ENCODE measurements at regions not wholly inside any gene's neighbourhood (a gene's known extent, or its start where the extent isn't known, plus 50 kb on each side); places are given as distances from the start of the nearest gene placed in this dataset.
A peak's percentile ranks its signal among the peaks of the same experiment; 100 is the strongest.

GRCh38 chr7:10257438-10257837 lies 716.2 kb upstream of the PHF14 start:
- H3K36me3 ChIP-seq (ENCODE audit: control insufficient read depth, insufficient read depth, low read length) = no peaks in the 10 kb centered on the region
- no peaks in the 10 kb centered on the region for H3K79me1 ChIP-seq (ENCODE audit: low read length)
- no peak for DNase-seq
- WGBS (ENCODE audit: extremely low coverage, insufficient coverage, low lambda C conversion rate) = no CpG with 5 or more reads among the region's 5 CpGs
- H3K4ac ChIP-seq (ENCODE audit: low read depth, low read length) = no peak overlapping the region
- no peaks in the 10 kb centered on the region for H3K4me1 ChIP-seq (ENCODE audit: control insufficient read depth, low read depth, low read length)
- H2BK5ac ChIP-seq (ENCODE audit: low read length) = no peak overlapping the region
- H2AK5ac ChIP-seq (ENCODE audit: low read length) = no peak overlapping the region
- H3K4me2 ChIP-seq (ENCODE audit: low read length) = no peak overlapping the region
- H2BK120ac ChIP-seq (ENCODE audit: low read depth, low read length) = no peak overlapping the region
- no peaks in the 10 kb centered on the region for H3K27me3 ChIP-seq (ENCODE audit: insufficient read depth, low read length, poor library complexity)
- H3K4me3 ChIP-seq (ENCODE audit: low read length) = no peak overlapping the region
- H3K56ac ChIP-seq (ENCODE audit: low read length) = no peak overlapping the region
- no peak overlapping the region for H3K9ac ChIP-seq (ENCODE audit: low read length)
- H3K18ac ChIP-seq (ENCODE audit: low read length) = no peak overlapping the region
- H3K79me2 ChIP-seq (ENCODE audit: control insufficient read depth, insufficient read depth, low read length) = no peaks in the 10 kb centered on the region
- H4K8ac ChIP-seq (ENCODE audit: low read depth, low read length) = no peak overlapping the region
- H3K27ac ChIP-seq (ENCODE audit: low read depth, low read length) = no peak overlapping the region
- no peak overlapping the region for H3K23ac ChIP-seq (ENCODE audit: low read length)
- H4K5ac ChIP-seq (ENCODE audit: low read length) = no peak overlapping the region
- H2BK15ac ChIP-seq (replicated peaks; ENCODE audit: low read depth) = no peak overlapping the region

- Histone ChIP-seq H3K27ac (ENCODE audit: low read depth, low read length) (no peak overlapping the region), H3K4me3 (ENCODE audit: low read length) (no peak overlapping the region), H3K27me3 (ENCODE audit: insufficient read depth, low read length, poor library complexity) (no peaks in the 10 kb centered on the region), H3K23ac (ENCODE audit: low read length) (no peak overlapping the region), H2BK15ac (replicated peaks; ENCODE audit: low read depth) (no peak overlapping the region), H2BK120ac (ENCODE audit: low read depth, low read length) (no peak overlapping the region), H3K36me3 (ENCODE audit: control insufficient read depth, insufficient read depth, low read length) (no peaks in the 10 kb centered on the region), H3K79me1 (ENCODE audit: low read length) (no peaks in the 10 kb centered on the region), H4K5ac (ENCODE audit: low read length) (no peak overlapping the region), H3K4me2 (ENCODE audit: low read length) (no peak overlapping the region), H3K4ac (ENCODE audit: low read depth, low read length) (no peak overlapping the region), H3K79me2 (ENCODE audit: control insufficient read depth, insufficient read depth, low read length) (no peaks in the 10 kb centered on the region), H3K56ac (ENCODE audit: low read length) (no peak overlapping the region), H4K8ac (ENCODE audit: low read depth, low read length) (no peak overlapping the region), H3K4me1 (ENCODE audit: control insufficient read depth, low read depth, low read length) (no peaks in the 10 kb centered on the region), H2BK5ac (ENCODE audit: low read length) (no peak overlapping the region), H3K18ac (ENCODE audit: low read length) (no peak overlapping the region), H3K9ac (ENCODE audit: low read length) (no peak overlapping the region), H2AK5ac (ENCODE audit: low read length) (no peak overlapping the region)
- WGBS (ENCODE audit: extremely low coverage, insufficient coverage, low lambda C conversion rate) = no CpG with 5 or more reads among the region's 2 CpGs
- DNase-seq = peak; percentile 4
Measured at GRCh38 chr7:10266976-10267375, 706.7 kb upstream of the PHF14 start.

GRCh38 chr7:10268034-10268433 lies 705.6 kb upstream of the PHF14 start:
- H2BK120ac ChIP-seq (ENCODE audit: low read depth, low read length) = no peak overlapping the region
- DNase-seq = no peak
- no peak overlapping the region for H3K18ac ChIP-seq (ENCODE audit: low read length)
- H3K23ac ChIP-seq (ENCODE audit: low read length) = no peak overlapping the region
- no peak overlapping the region for H2BK15ac ChIP-seq (replicated peaks; ENCODE audit: low read depth)
- no peak overlapping the region for H2BK5ac ChIP-seq (ENCODE audit: low read length)
- H4K5ac ChIP-seq (ENCODE audit: low read length) = no peak overlapping the region
- H4K8ac ChIP-seq (ENCODE audit: low read depth, low read length) = no peak overlapping the region
- no peak overlapping the region for H3K4ac ChIP-seq (ENCODE audit: low read depth, low read length)
- H3K79me2 ChIP-seq (ENCODE audit: control insufficient read depth, insufficient read depth, low read length) = no peaks in the 10 kb centered on the region
- no CpG with 5 or more reads among the region's 3 CpGs for WGBS (ENCODE audit: extremely low coverage, insufficient coverage, low lambda C conversion rate)
- H3K4me3 ChIP-seq (ENCODE audit: low read length) = no peak overlapping the region
- no peak overlapping the region for H3K4me2 ChIP-seq (ENCODE audit: low read length)
- no peak overlapping the region for H3K56ac ChIP-seq (ENCODE audit: low read length)
- no peaks in the 10 kb centered on the region for H3K4me1 ChIP-seq (ENCODE audit: control insufficient read depth, low read depth, low read length)
- no peaks in the 10 kb centered on the region for H3K27me3 ChIP-seq (ENCODE audit: insufficient read depth, low read length, poor library complexity)
- no peak overlapping the region for H3K27ac ChIP-seq (ENCODE audit: low read depth, low read length)
- H3K36me3 ChIP-seq (ENCODE audit: control insufficient read depth, insufficient read depth, low read length) = no peaks in the 10 kb centered on the region
- no peaks in the 10 kb centered on the region for H3K79me1 ChIP-seq (ENCODE audit: low read length)
- H3K9ac ChIP-seq (ENCODE audit: low read length) = no peak overlapping the region
- H2AK5ac ChIP-seq (ENCODE audit: low read length) = no peak overlapping the region

GRCh38 chr7:10282909-10283308 lies 690.8 kb upstream of the PHF14 start:
- H2AK5ac ChIP-seq (ENCODE audit: low read length) = no peak overlapping the region
- no peak overlapping the region for H3K27ac ChIP-seq (ENCODE audit: low read depth, low read length)
- DNase-seq = no peak
- H3K27me3 ChIP-seq (ENCODE audit: insufficient read depth, low read length, poor library complexity) = no peaks in the 10 kb centered on the region
- no peak overlapping the region for H3K56ac ChIP-seq (ENCODE audit: low read length)
- H3K9ac ChIP-seq (ENCODE audit: low read length) = no peak overlapping the region
- no peaks in the 10 kb centered on the region for H3K79me2 ChIP-seq (ENCODE audit: control insufficient read depth, insufficient read depth, low read length)
- H2BK120ac ChIP-seq (ENCODE audit: low read depth, low read length) = no peak overlapping the region
- no peak overlapping the region for H4K5ac ChIP-seq (ENCODE audit: low read length)
- H4K8ac ChIP-seq (ENCODE audit: low read depth, low read length) = no peak overlapping the region
- H3K79me1 ChIP-seq (ENCODE audit: low read length) = no peaks in the 10 kb centered on the region
- no peaks in the 10 kb centered on the region for H3K4me1 ChIP-seq (ENCODE audit: control insufficient read depth, low read depth, low read length)
- no peak overlapping the region for H3K18ac ChIP-seq (ENCODE audit: low read length)
- H3K4me3 ChIP-seq (ENCODE audit: low read length) = no peak overlapping the region
- H2BK15ac ChIP-seq (replicated peaks; ENCODE audit: low read depth) = no peak overlapping the region
- H3K23ac ChIP-seq (ENCODE audit: low read length) = no peak overlapping the region
- no peaks in the 10 kb centered on the region for H3K36me3 ChIP-seq (ENCODE audit: control insufficient read depth, insufficient read depth, low read length)
- no peak overlapping the region for H2BK5ac ChIP-seq (ENCODE audit: low read length)
- H3K4me2 ChIP-seq (ENCODE audit: low read length) = no peak overlapping the region
- no peak overlapping the region for H3K4ac ChIP-seq (ENCODE audit: low read depth, low read length)

- Histone ChIP-seq H3K9ac (ENCODE audit: low read length) (no peak overlapping the region), H3K27me3 (ENCODE audit: insufficient read depth, low read length, poor library complexity) (no peaks in the 10 kb centered on the region), H3K79me2 (ENCODE audit: control insufficient read depth, insufficient read depth, low read length) (no peaks in the 10 kb centered on the region), H3K56ac (ENCODE audit: low read length) (no peak overlapping the region), H2BK120ac (ENCODE audit: low read depth, low read length) (no peak overlapping the region), H3K4me2 (ENCODE audit: low read length) (no peak overlapping the region), H3K4me1 (ENCODE audit: control insufficient read depth, low read depth, low read length) (no peaks in the 10 kb centered on the region), H3K23ac (ENCODE audit: low read length) (no peak overlapping the region), H2AK5ac (ENCODE audit: low read length) (no peak overlapping the region), H3K79me1 (ENCODE audit: low read length) (no peaks in the 10 kb centered on the region), H3K36me3 (ENCODE audit: control insufficient read depth, insufficient read depth, low read length) (no peaks in the 10 kb centered on the region), H3K4me3 (ENCODE audit: low read length) (no peak overlapping the region), H2BK5ac (ENCODE audit: low read length) (no peak overlapping the region), H3K18ac (ENCODE audit: low read length) (no peak overlapping the region), H3K4ac (ENCODE audit: low read depth, low read length) (no peak overlapping the region), H4K8ac (ENCODE audit: low read depth, low read length) (no peak overlapping the region), H2BK15ac (replicated peaks; ENCODE audit: low read depth) (no peak overlapping the region), H3K27ac (ENCODE audit: low read depth, low read length) (no peak overlapping the region), H4K5ac (ENCODE audit: low read length) (no peak overlapping the region)
- no peak for DNase-seq
- WGBS (ENCODE audit: extremely low coverage, insufficient coverage, low lambda C conversion rate) = no CpG with 5 or more reads among the region's 1 CpG
Measured at GRCh38 chr7:10284001-10284400, 689.7 kb upstream of the PHF14 start.

- no peak overlapping the region for H3K27ac ChIP-seq (ENCODE audit: low read depth, low read length)
- no peak overlapping the region for H2AK5ac ChIP-seq (ENCODE audit: low read length)
- no peak overlapping the region for H2BK15ac ChIP-seq (replicated peaks; ENCODE audit: low read depth)
- H2BK120ac ChIP-seq (ENCODE audit: low read depth, low read length) = no peak overlapping the region
- no peak overlapping the region for H2BK5ac ChIP-seq (ENCODE audit: low read length)
- no peaks in the 10 kb centered on the region for H3K27me3 ChIP-seq (ENCODE audit: insufficient read depth, low read length, poor library complexity)
- no peak overlapping the region for H3K4me3 ChIP-seq (ENCODE audit: low read length)
- DNase-seq = no peak
- no peaks in the 10 kb centered on the region for H3K4me1 ChIP-seq (ENCODE audit: control insufficient read depth, low read depth, low read length)
- no CpG with 5 or more reads among the region's 3 CpGs for WGBS (ENCODE audit: extremely low coverage, insufficient coverage, low lambda C conversion rate)
- no peak overlapping the region for H3K23ac ChIP-seq (ENCODE audit: low read length)
- no peaks in the 10 kb centered on the region for H3K79me1 ChIP-seq (ENCODE audit: low read length)
- no peak overlapping the region for H3K4me2 ChIP-seq (ENCODE audit: low read length)
- H4K8ac ChIP-seq (ENCODE audit: low read depth, low read length) = no peak overlapping the region
- H3K18ac ChIP-seq (ENCODE audit: low read length) = no peak overlapping the region
- H3K4ac ChIP-seq (ENCODE audit: low read depth, low read length) = no peak overlapping the region
- no peak overlapping the region for H4K5ac ChIP-seq (ENCODE audit: low read length)
- no peak overlapping the region for H3K9ac ChIP-seq (ENCODE audit: low read length)
- H3K36me3 ChIP-seq (ENCODE audit: control insufficient read depth, insufficient read depth, low read length) = no peaks in the 10 kb centered on the region
- no peak overlapping the region for H3K56ac ChIP-seq (ENCODE audit: low read length)
- H3K79me2 ChIP-seq (ENCODE audit: control insufficient read depth, insufficient read depth, low read length) = no peaks in the 10 kb centered on the region
Measured at GRCh38 chr7:10299384-10299783, 674.3 kb upstream of the PHF14 start.
